Liver (tissue), 8 donors: ENCODE measurements at regions not wholly inside any gene's neighbourhood (a gene's known extent, or its start where the extent isn't known, plus 50 kb on each side); places are given as distances from the start of the nearest gene placed in this dataset.

ENCODE experiments used
- DNase-seq: peaks from one replicate; pipeline ENCODE4 v3.0.0-alpha.2; 2017; ENCODE audit warnings: low spot score
- H3K27ac ChIP-seq, 2 donors: one replicate each; pipeline ENCODE4 v1.7.0; 2013; ENCODE audit warnings: inconsistent platforms in 2 of 2, low read length in 2 of 2, control low read depth in 1 of 2, low read depth in 1 of 2, mild to moderate bottlenecking in 1 of 2
- H3K27me3 ChIP-seq, 4 donors: one replicate each; pipeline versions ENCODE4 v1.6.1 to v1.7.0; 2013; ENCODE audit warnings: low read length in 3 of 4, inconsistent platforms in 1 of 4, mild to moderate bottlenecking in 1 of 4, moderate library complexity in 1 of 4; ENCODE audit not compliant: control insufficient read depth in 4 of 4, insufficient read depth in 4 of 4
- H3K36me3 ChIP-seq, 4 donors: one replicate each; pipeline versions ENCODE4 v1.6.1 to v1.7.0; 2013; ENCODE audit warnings: low read length in 3 of 4, mild to moderate bottlenecking in 3 of 4, low read depth in 1 of 4, moderate library complexity in 1 of 4; ENCODE audit not compliant: control insufficient read depth in 4 of 4, insufficient read depth in 3 of 4
- H3K4me1 ChIP-seq, 4 donors: one replicate each; pipeline versions ENCODE4 v1.6.1 to v1.7.0; 2013; ENCODE audit warnings: low read length in 3 of 4, mild to moderate bottlenecking in 3 of 4, moderate library complexity in 1 of 4; ENCODE audit not compliant: control insufficient read depth in 4 of 4, insufficient read depth in 4 of 4
- H3K4me3 ChIP-seq, 3 donors: one replicate each; pipeline versions ENCODE4 v1.6.1 to v1.7.0; 2013; ENCODE audit warnings: low read length in 3 of 3, control low read depth in 1 of 3, low read depth in 1 of 3, mild to moderate bottlenecking in 1 of 3
- H3K9ac ChIP-seq, 2 donors: one replicate each; pipeline ENCODE4 v1.7.0; 2013; ENCODE audit warnings: low read length in 2 of 2, mild to moderate bottlenecking in 2 of 2, moderate library complexity in 2 of 2, control low read depth in 1 of 2, low read depth in 1 of 2
- H3K9me3 ChIP-seq, 4 donors: one replicate each; pipeline versions ENCODE4 v1.6.1 to v1.7.0; 2013; ENCODE audit warnings: low read length in 3 of 4; ENCODE audit not compliant: control insufficient read depth in 4 of 4
- ATF3 ChIP-seq: IDR thresholded peaks from 2 replicates; pipeline ENCODE4 v1.6.1; 2016; ENCODE audit warnings: antibody characterized with exemption
- CTCF ChIP-seq: fragments of 150-350 bp; IDR thresholded peaks from 2 replicates; pipeline ENCODE4 v1.5.1; 2017; ENCODE audit warnings: improper control_type of control experiment, low read depth, low read length; ENCODE audit not compliant: missing input control
- EGR1 ChIP-seq, 2 donors: IDR thresholded peaks; 2 replicates each; pipeline ENCODE4 v1.6.1; 2016 to 2018; ENCODE audit warnings: antibody characterized with exemption in 2 of 2, low read depth in 2 of 2
- FOXA1 ChIP-seq: IDR thresholded peaks from 2 replicates; pipeline ENCODE4 v1.6.1; 2016; ENCODE audit warnings: antibody characterized with exemption
- FOXA2 ChIP-seq: IDR thresholded peaks from 2 replicates; pipeline ENCODE4 v1.6.1; 2016; ENCODE audit warnings: antibody characterized with exemption
- GABPA ChIP-seq, 2 donors: IDR thresholded peaks in 1 of 2; conservative IDR thresholded peaks in 1 of 2; 2 replicates each; pipeline ENCODE4 v1.6.1; 2016; ENCODE audit warnings: antibody characterized with exemption in 2 of 2, mild to moderate bottlenecking in 1 of 2, moderate library complexity in 1 of 2
- HNF4A ChIP-seq, 2 donors: conservative IDR thresholded peaks; 2 replicates each; pipeline ENCODE4 v1.6.1; 2016; ENCODE audit warnings: antibody characterized with exemption in 2 of 2, mild to moderate bottlenecking in 2 of 2
- HNF4G ChIP-seq: IDR thresholded peaks from 2 replicates; pipeline ENCODE4 v1.6.1; 2016; ENCODE audit warnings: antibody characterized with exemption
- JUND ChIP-seq, 2 donors: IDR thresholded peaks; 2 replicates each; pipeline ENCODE4 v1.6.1; 2016; ENCODE audit warnings: antibody characterized with exemption in 2 of 2
- MAX ChIP-seq: IDR thresholded peaks from 2 replicates; pipeline ENCODE4 v1.6.1; 2016; ENCODE audit warnings: antibody characterized with exemption
- NR2F2 ChIP-seq: IDR thresholded peaks from 2 replicates; pipeline ENCODE4 v1.6.1; 2016; ENCODE audit warnings: antibody characterized with exemption
- RAD21 ChIP-seq, 2 donors: IDR thresholded peaks; 2 replicates each; pipeline ENCODE4 v1.6.1; 2016; ENCODE audit warnings: antibody characterized with exemption in 2 of 2, mild to moderate bottlenecking in 2 of 2
- REST ChIP-seq: IDR thresholded peaks from 2 replicates; pipeline ENCODE4 v1.6.1; 2016; ENCODE audit warnings: antibody characterized with exemption, mild to moderate bottlenecking
- RXRA ChIP-seq, 2 donors: IDR thresholded peaks; 2 replicates each; pipeline ENCODE4 v1.6.1; 2017 to 2018; ENCODE audit warnings: antibody characterized with exemption in 2 of 2, mild to moderate bottlenecking in 1 of 2
- SP1 ChIP-seq: IDR thresholded peaks from 2 replicates; pipeline ENCODE4 v1.6.1; 2018; ENCODE audit warnings: antibody characterized with exemption, mild to moderate bottlenecking
- TAF1 ChIP-seq: conservative IDR thresholded peaks from 2 replicates; pipeline ENCODE4 v1.6.1; 2016; ENCODE audit warnings: antibody characterized with exemption, mild to moderate bottlenecking
- YY1 ChIP-seq: IDR thresholded peaks from 2 replicates; pipeline ENCODE4 v1.6.1; 2016; ENCODE audit warnings: antibody characterized with exemption, mild to moderate bottlenecking
- ZBTB33 ChIP-seq: IDR thresholded peaks from 2 replicates; pipeline ENCODE4 v1.6.1; 2016; ENCODE audit warnings: antibody characterized with exemption
- WGBS: extraction: QIAGEN DNeasy Blood & Tissue Kit; methylation state at CpG from one replicate; pipeline ENCODE4 v1.1.7; 2013; 5-methylcytosine and 5-hydroxymethylcytosine counted together
- donor health status: healthy.
- donor health status: healthy.
- donor health status: healthy.
- donor health status: healthy.
- donor health status: healthy.

GRCh38 chr1:75984781-75985180 is 52.6 kb upstream of the ASB17 start:
- H3K4me1 ChIP-seq: no peaks in the 10 kb centered on the region
- H3K27me3 ChIP-seq: peaks cover 0 to 5% (median 0%) of the 10 kb centered on the region in 4 donors
- DNase-seq: no peak
- H3K9me3 ChIP-seq: no peaks in the 10 kb centered on the region
- H3K27ac ChIP-seq: no peak overlapping the region
- TF ChIP-seq YY1: no peak
- no peak for TF ChIP-seq HNF4G
- TF ChIP-seq GABPA (IDR thresholded peaks at IDR 0.05 in 1 of 2, conservative IDR thresholded peaks at IDR 0.05 in 1 of 2): no peak
- TF ChIP-seq EGR1 (IDR thresholded peaks at IDR 0.05; ENCODE audit: low read depth in 2 of 2): no peak
- no peak for TF ChIP-seq REST
- TF ChIP-seq SP1: no peak
- TF ChIP-seq CTCF: no peak
- no peak for TF ChIP-seq JUND (IDR thresholded peaks at IDR 0.05)
- no peak for TF ChIP-seq TAF1
- no peak for TF ChIP-seq ZBTB33
- no peak for TF ChIP-seq NR2F2
- TF ChIP-seq HNF4A (conservative IDR thresholded peaks at IDR 0.05): no peak
- no peak for TF ChIP-seq MAX
- no peak for TF ChIP-seq RXRA (IDR thresholded peaks at IDR 0.05)
- TF ChIP-seq FOXA1: no peak
- TF ChIP-seq RAD21 (IDR thresholded peaks at IDR 0.05): no peak
- TF ChIP-seq FOXA2: no peak
- no peak for TF ChIP-seq ATF3
- H3K9ac ChIP-seq: no peak overlapping the region
- H3K36me3 ChIP-seq: no peaks in the 10 kb centered on the region
- 61% methylated on average over 3 of the region's 3 CpGs for WGBS
- H3K4me3 ChIP-seq: no peak overlapping the region
